B cell (primary cell): ENCODE measurements at regions not wholly inside any gene's neighbourhood (a gene's known extent, or its start where the extent isn't known, plus 50 kb on each side); places are given as distances from the start of the nearest gene placed in this dataset.

Experiments used
- ATAC-seq: fragments of 200-7000 bp; cut with Tn5 transposase; one replicate; pipeline ENCODE4 v1.10.0; 2021; ENCODE audit warnings: low read depth, mild to moderate bottlenecking, moderate number of reproducible peaks, moderate library complexity
- CTCF ChIA-PET: fragments of 350-600 bp; sonication (Branson Sonifier 250); formaldehyde crosslinking; loops from one replicate; lab custom pipeline; 2021; ENCODE audit warnings: antibody characterized with exemption, inconsistent platforms; lab: Charles Lee
- POLR2A ChIA-PET: fragments of 350-600 bp; sonication (Branson Sonifier 250); formaldehyde crosslinking; loops from one replicate; lab custom pipeline; 2021; ENCODE audit warnings: antibody characterized with exemption; lab: Charles Lee
- DNase-seq: peaks from one replicate; pipeline ENCODE4 v3.0.0; 2013
- H2AFZ ChIP-seq: 2 replicates; pipeline ENCODE4 v1.6.1; 2012; ENCODE audit warnings: mild to moderate bottlenecking, low read depth, low read length; ENCODE audit not compliant: insufficient read depth, poor library complexity, severe bottlenecking
- H3K27ac ChIP-seq, 2 donors: 1 replicate in 1 of 2; 2 replicates in 1 of 2; pipeline ENCODE4 v1.5.1; 2012 to 2013; ENCODE audit warnings: low read length in 2 of 2, mild to moderate bottlenecking in 2 of 2, moderate library complexity in 1 of 2
- H3K27me3 ChIP-seq, 4 experiments: fragments of 200-600 bp in 1 of 4; sonication (generic) in 1 of 4; replicated peaks in 1 of 4; 1 replicate in 2 of 4; 2 replicates in 2 of 4; pipeline versions ENCODE4 v1.6.1 to v1.7.0; 2013 to 2016; ENCODE audit warnings: low read length in 3 of 4, mild to moderate bottlenecking in 2 of 4, mixed read lengths in 1 of 4, moderate library complexity in 1 of 4; ENCODE audit not compliant: insufficient read depth in 4 of 4, control insufficient read depth in 3 of 4; ENCODE audit errors: control extremely low read depth in 1 of 4
- H3K36me3 ChIP-seq, 2 experiments: replicated peaks in 1 of 2; 1 replicate in 1 of 2; 2 replicates in 1 of 2; pipeline versions ENCODE4 v1.6.1 to v1.7.1; 2013; ENCODE audit warnings: low read length in 1 of 2; ENCODE audit not compliant: insufficient read depth in 2 of 2, control insufficient read depth in 1 of 2; ENCODE audit errors: control extremely low read depth in 1 of 2, extremely low read depth in 1 of 2
- H3K4me1 ChIP-seq, 2 donors: fragments of 200-600 bp in 1 of 2; sonication (generic) in 1 of 2; 1 replicate in 1 of 2; 2 replicates in 1 of 2; pipeline versions ENCODE4 v1.5.1 to v1.6.1; 2013 to 2017; ENCODE audit warnings: low read length in 2 of 2; ENCODE audit not compliant: control insufficient read depth in 2 of 2, insufficient read depth in 2 of 2
- H3K4me2 ChIP-seq: replicated peaks from 2 replicates; pipeline ENCODE3; 2012; ENCODE audit warnings: mild to moderate bottlenecking, low read depth, low read length; ENCODE audit not compliant: poor library complexity, severe bottlenecking
- H3K4me3 ChIP-seq, 5 experiments: fragments of 200-600 bp in 1 of 5; sonication (generic) in 1 of 5; 1 replicate in 3 of 5; 2 replicates in 2 of 5; pipeline versions ENCODE4 v1.5.1 to v1.7.0; 2011 to 2016; ENCODE audit warnings: low read length in 4 of 5, mild to moderate bottlenecking in 4 of 5, low read depth in 2 of 5, control low read depth in 1 of 5, moderate library complexity in 1 of 5; ENCODE audit not compliant: insufficient read depth in 1 of 5; ENCODE audit errors: control extremely low read depth in 1 of 5, extremely low read depth in 1 of 5
- H3K79me2 ChIP-seq: fragments of 200-600 bp; sonication (generic); one replicate; pipeline ENCODE4 v1.6.0; 2016; ENCODE audit warnings: low read length; ENCODE audit not compliant: control insufficient read depth, insufficient read depth
- H3K9ac ChIP-seq: fragments of 200-600 bp; sonication (generic); 2 replicates; pipeline ENCODE4 v1.6.1; 2017; ENCODE audit warnings: mild to moderate bottlenecking, low read length, moderate library complexity
- H3K9me3 ChIP-seq, 3 donors: one replicate each; pipeline versions ENCODE4 v1.6.1 to v1.7.1; 2013; ENCODE audit warnings: low read length in 2 of 3; ENCODE audit not compliant: control insufficient read depth in 2 of 3, insufficient read depth in 1 of 3; ENCODE audit errors: control extremely low read depth in 1 of 3
- H4K20me1 ChIP-seq: 2 replicates; pipeline ENCODE4 v1.6.0; 2012; ENCODE audit warnings: mild to moderate bottlenecking, low read length; ENCODE audit not compliant: insufficient read depth, control insufficient read depth, poor library complexity, severe bottlenecking
- H3K27ac Mint-ChIP-seq: one replicate; pipeline ENCODE4 v1.8.0; 2021; ENCODE audit warnings: mixed read lengths
- H3K27me3 Mint-ChIP-seq: one replicate; pipeline ENCODE4 v1.8.0; 2021; ENCODE audit warnings: mixed read lengths
- H3K4me1 Mint-ChIP-seq: one replicate; pipeline ENCODE4 v1.8.0; 2021; ENCODE audit warnings: mixed read lengths
- H3K4me3 Mint-ChIP-seq: one replicate; pipeline ENCODE4 v1.8.0; 2021; ENCODE audit warnings: mixed read lengths
- H3K9me3 Mint-ChIP-seq: one replicate; pipeline ENCODE4 v1.8.0; 2022; ENCODE audit warnings: mixed read lengths; ENCODE audit not compliant: insufficient read depth
- EZH2 ChIP-seq: IDR thresholded peaks from 2 replicates; pipeline ENCODE4 v1.6.1; 2012; ENCODE audit warnings: borderline replicate concordance, low read depth, mild to moderate bottlenecking, moderate library complexity, low read length; ENCODE audit not compliant: insufficient read depth, poor library complexity, severe bottlenecking
- WGBS: methylation state at CpG from one replicate; pipeline ENCODE4 v1.1.5; 2013; ENCODE audit warnings: missing lambda C conversion rate; ENCODE audit not compliant: insufficient coverage; 5-methylcytosine and 5-hydroxymethylcytosine counted together
- intact Hi-C: fragments of 100-400 bp; cut with micrococcal nuclease; formaldehyde crosslinking; loops from one replicate; pipeline ENCODE4 v1.10.0; 2022
- TF ChIP-seq, protein P1 (sequence below): fragments of 200-600 bp; IDR thresholded peaks from one replicate; pipeline ENCODE4 v1.8.0; 2022; ENCODE audit warnings: antibody characterized with exemption, mild to moderate bottlenecking

- Histone ChIP-seq H3K27ac (no peak overlapping the region), H3K4me2 (no peak overlapping the region), H3K4me3 (no peak overlapping the region), H3K4me1 (no peaks in the 10 kb centered on the region), H3K36me3 (no peaks in the 10 kb centered on the region), H3K79me2 (no peaks in the 10 kb centered on the region), H3K9me3 (no peaks in the 10 kb centered on the region), H3K9ac (no peak overlapping the region), H3K27me3 (no peaks in the 10 kb centered on the region), H2AFZ (no peak overlapping the region), H4K20me1 (no peaks in the 10 kb centered on the region)
- Mint-ChIP-seq H3K27ac (no peak overlapping the region), H3K4me1 (no peaks in the 10 kb centered on the region), H3K4me3 (no peak overlapping the region), H3K27me3 (no peaks in the 10 kb centered on the region), H3K9me3 (peaks cover 5% of the 10 kb centered on the region)
- no peak for TF ChIP-seq EZH2
- TF ChIP-seq, protein P1, sequence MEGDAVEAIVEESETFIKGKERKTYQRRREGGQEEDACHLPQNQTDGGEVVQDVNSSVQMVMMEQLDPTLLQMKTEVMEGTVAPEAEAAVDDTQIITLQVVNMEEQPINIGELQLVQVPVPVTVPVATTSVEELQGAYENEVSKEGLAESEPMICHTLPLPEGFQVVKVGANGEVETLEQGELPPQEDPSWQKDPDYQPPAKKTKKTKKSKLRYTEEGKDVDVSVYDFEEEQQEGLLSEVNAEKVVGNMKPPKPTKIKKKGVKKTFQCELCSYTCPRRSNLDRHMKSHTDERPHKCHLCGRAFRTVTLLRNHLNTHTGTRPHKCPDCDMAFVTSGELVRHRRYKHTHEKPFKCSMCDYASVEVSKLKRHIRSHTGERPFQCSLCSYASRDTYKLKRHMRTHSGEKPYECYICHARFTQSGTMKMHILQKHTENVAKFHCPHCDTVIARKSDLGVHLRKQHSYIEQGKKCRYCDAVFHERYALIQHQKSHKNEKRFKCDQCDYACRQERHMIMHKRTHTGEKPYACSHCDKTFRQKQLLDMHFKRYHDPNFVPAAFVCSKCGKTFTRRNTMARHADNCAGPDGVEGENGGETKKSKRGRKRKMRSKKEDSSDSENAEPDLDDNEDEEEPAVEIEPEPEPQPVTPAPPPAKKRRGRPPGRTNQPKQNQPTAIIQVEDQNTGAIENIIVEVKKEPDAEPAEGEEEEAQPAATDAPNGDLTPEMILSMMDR, result no peak
- 65% methylated on average over 2 of the region's 3 CpGs for WGBS
- ChIA-PET CTCF (no interaction called here), POLR2A (no interaction called here)
- intact Hi-C loops, result no loop called here
- ATAC-seq (no peak), DNase-seq (no peak)
Measured at GRCh38 chr13:71068041-71068440, 799.0 kb downstream of the DACH1 start.

GRCh38 chr13:71067165-71067815, 799.7 kb downstream of the DACH1 start:
- Mint-ChIP-seq H3K4me3 (no peak overlapping the region), H3K4me1 (no peaks in the 10 kb centered on the region), H3K27me3 (no peaks in the 10 kb centered on the region), H3K9me3 (peaks cover 7% of the 10 kb centered on the region), H3K27ac (no peak overlapping the region)
- no peaks in the 10 kb centered on the region for H3K79me2 ChIP-seq
- no peaks in the 10 kb centered on the region for H3K27me3 ChIP-seq
- intact Hi-C loops, result no loop called here
- H3K36me3 ChIP-seq, result no peaks in the 10 kb centered on the region
- no peak overlapping the region for H3K4me3 ChIP-seq
- no peak overlapping the region for H3K4me2 ChIP-seq
- H3K4me1 ChIP-seq, result no peaks in the 10 kb centered on the region
- 90% methylated on average over 2 of the region's 3 CpGs for WGBS
- DNase-seq (no peak), ATAC-seq (no peak)
- peaks cover 0 to 3% (median 0%) of the 10 kb centered on the region in 3 donors for H3K9me3 ChIP-seq
- ChIA-PET POLR2A (no interaction called here), CTCF (no interaction called here)
- H3K9ac ChIP-seq, result no peak overlapping the region
- no peak overlapping the region for H3K27ac ChIP-seq
- H4K20me1 ChIP-seq, result no peaks in the 10 kb centered on the region
- TF ChIP-seq, protein P1, result no peak
- no peak for TF ChIP-seq EZH2
- H2AFZ ChIP-seq, result no peak overlapping the region
